Erythroblast (primary cell): ENCODE measurements at regions not wholly inside any gene's neighbourhood (a gene's known extent, or its start where the extent isn't known, plus 50 kb on each side); places are given as distances from the start of the nearest gene placed in this dataset.
A peak's percentile ranks its signal among the peaks of the same experiment; 100 is the strongest.
"Not testable (repeated sequence)": the region's sequence is repeated elsewhere in the genome, so short reads cannot be mapped to it uniquely, and the experiment has no call there.

Experiments
- DNase-seq, 2 experiments: peaks; one replicate each; lab custom pipeline; 2025; lab: John Stamatoyannopoulos, UW
- GATA1 ChIP-seq: IDR thresholded peaks from 2 replicates; pipeline ENCODE4 v1.6.1; 2011; ENCODE audit warnings: low read depth, mild to moderate bottlenecking, control low read depth, low read length, moderate library complexity
- POLR2A ChIP-seq: IDR thresholded peaks from 2 replicates; pipeline ENCODE4 v1.6.1; 2011; ENCODE audit warnings: mild to moderate bottlenecking, low read length

GRCh38 chr7:83306502-83306901 is 143.8 kb upstream of the PCLO start:
- TF ChIP-seq GATA1 (no peak), POLR2A (no peak)

DNA sequence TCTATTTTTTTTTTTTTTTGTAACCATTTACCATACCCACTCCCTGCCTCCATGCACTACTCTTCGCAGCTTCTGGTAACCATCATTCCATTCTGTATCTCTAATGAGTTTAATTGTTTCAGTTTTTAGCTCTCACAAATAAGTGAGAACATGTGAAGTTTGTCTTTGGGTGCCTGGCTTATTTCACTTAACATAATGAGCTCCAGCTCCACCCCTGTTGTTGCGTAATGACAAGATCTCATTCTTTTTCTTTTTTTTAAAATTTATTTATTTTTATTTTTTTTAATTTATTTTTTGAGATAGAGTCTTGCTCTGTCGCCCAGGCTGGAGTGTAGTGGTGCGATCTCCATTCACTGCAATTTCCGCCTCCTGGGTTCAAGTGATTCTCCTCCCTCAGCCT is 142.3 kb upstream of the PCLO start:
- DNase-seq = no peak
- TF ChIP-seq POLR2A = no peak

More at GRCh38 chr7:83306502-83306901, 143.8 kb upstream of the PCLO start:
- no peak for DNase-seq

- TF ChIP-seq GATA1 = no peak
- TF ChIP-seq POLR2A = no peak
- DNase-seq = no peak
Measured at GRCh38 chr7:83301416-83301815, 138.7 kb upstream of the PCLO start.

DNA sequence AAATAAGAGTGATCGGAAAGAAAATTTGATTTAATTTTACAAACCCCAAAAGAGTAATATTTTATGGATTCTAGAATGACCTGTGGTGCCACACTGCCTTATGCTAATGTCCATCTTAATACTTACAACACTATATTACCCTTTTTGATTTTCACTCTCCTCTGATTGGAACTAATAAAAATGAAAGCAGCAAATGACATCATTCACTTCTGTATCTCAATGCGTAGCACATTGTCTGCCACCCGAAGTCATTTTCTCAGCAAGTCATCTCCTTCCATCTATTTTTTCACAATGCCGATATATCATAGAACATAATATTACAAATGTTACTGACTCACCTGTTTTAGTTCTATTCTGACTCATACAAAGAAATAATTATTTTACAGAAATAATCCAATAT is 127.5 kb upstream of the PCLO start:
- DNase-seq = no peak
- TF ChIP-seq GATA1 (no peak), POLR2A (no peak)

DNA sequence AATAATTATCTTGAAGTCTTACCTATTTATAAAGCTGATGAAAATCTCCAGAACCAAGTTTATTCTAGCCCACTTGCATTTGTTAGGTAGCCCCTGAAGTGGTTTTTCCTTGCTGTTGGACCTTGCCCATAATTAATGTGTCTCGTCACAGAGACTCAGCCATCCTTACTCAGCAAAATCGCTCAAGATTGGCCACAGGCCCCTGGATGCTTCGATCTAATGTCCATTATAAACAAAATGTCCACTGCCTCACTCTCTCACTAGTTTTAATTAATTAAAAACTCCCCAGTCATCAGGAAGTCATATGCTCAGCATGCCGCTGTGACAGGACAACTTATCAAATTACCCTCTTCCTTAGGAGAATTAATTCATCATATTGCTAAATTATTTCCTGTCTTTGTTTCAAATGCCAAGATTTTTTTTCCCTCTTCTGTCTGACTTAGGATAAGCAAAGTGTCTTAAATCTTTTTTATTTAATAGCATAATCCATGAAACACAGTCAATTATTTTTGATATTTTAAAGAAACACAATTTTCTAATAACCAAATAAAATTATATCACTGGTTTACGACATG is 126.8 kb upstream of the PCLO start:
- no peak for TF ChIP-seq GATA1
- no peak for TF ChIP-seq POLR2A
- DNase-seq = no peak

DNA sequence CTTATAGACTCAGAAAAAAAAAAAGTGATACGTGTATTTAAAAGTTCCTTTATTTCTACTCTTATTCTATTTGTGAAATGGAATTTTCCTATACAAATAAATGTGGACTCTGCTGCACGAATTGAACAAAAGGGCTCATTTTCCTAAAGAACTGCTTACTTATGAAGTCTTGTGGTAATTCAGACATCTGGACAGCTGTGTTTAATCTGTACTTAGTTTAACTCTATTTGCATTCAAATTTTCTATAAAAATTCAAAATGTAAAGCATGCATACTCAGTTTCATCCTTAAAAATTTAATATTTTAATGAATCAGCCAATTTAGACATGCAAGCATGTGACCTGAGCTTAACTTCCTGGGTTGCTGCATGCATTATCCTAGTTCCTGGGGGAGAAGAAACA is 118.0 kb upstream of the PCLO start:
- no peak for DNase-seq
- TF ChIP-seq POLR2A = no peak
- TF ChIP-seq GATA1 = no peak

DNA sequence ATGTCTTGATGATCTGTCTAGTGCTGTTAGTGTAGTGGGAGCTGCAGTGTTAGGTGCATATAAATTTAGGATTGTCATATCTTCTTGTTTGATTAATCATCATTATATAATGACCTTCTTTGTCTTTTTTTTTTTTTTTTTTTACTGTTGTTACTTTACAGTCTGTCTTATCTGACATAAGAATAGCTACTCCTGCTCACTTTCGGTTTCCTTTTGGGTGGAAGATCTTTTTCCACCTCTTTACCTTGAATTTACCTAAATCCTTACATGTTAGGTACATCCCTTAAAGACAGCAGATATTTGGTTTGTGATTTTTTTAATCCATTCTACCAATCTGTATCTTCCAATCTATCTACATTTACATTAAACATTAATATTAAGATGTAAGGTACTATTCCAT is 113.6 kb upstream of the PCLO start:
- TF ChIP-seq GATA1 = no peak
- no peak for TF ChIP-seq POLR2A
- DNase-seq = no peak

DNA sequence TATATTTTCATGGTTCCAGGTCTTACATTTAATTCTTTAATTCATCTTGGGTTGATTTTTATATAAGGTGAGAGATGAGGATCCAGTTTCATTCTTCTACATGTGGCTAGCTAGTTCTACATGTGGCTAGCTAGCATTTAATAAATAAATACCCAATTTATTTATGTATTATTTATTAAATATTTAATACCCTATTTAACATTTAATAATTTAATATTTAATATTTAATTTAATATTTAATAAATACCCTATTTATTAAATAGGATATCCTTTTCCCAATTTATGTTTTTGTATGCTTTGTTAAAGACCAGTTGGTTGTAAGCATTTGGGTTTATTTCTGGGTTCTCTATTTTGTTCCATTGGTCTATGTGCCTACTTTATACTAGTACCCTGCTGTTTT is 111.0 kb upstream of the PCLO start:
- TF ChIP-seq GATA1 (no peak), POLR2A (no peak)

DNA sequence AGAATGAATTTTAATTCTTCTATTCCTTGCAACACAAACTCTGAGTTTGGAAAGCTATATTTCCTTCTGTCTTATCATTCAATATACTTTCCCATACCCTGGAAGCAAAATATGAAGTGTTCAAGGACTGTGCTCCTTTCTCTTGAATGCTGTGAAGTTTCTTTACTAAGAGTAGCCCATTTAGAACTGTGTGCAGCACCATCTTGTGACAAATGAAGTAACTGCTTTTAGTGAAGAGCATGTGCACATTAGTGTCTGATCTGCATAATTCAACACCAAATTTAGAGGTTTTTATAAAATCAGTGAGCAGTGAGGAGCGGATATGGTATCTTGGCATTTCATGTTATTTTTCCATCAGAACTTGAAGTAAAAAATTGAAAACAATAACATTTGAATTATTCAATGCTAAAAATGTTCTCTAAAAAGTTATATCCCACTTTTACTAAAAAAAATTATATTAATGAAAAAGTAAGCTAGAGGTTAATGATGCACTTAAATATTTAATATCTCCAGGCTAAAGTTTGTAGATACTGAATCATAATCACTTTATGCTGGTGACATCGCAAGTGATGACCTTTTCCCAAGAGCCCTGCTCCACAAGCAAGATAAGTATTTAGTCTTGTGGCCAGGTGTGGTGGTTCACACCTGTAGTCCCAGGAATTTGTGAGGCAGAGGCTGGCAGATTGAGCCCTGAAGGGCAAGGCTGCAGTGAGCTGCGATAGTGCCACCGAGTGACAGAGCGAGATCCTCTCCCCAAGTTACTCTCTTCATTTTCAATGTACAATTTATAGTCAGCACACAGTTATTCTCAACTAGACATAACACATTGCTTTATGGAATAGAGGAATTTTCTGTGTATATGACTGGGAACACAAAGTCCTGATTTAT is 108.8 kb upstream of the PCLO start:
- DNase-seq = no peak
- TF ChIP-seq GATA1 = no peak
- no peak for TF ChIP-seq POLR2A

More for the DNA sequence above, 111.0 kb upstream of the PCLO start:
- DNase-seq = no peak

DNA sequence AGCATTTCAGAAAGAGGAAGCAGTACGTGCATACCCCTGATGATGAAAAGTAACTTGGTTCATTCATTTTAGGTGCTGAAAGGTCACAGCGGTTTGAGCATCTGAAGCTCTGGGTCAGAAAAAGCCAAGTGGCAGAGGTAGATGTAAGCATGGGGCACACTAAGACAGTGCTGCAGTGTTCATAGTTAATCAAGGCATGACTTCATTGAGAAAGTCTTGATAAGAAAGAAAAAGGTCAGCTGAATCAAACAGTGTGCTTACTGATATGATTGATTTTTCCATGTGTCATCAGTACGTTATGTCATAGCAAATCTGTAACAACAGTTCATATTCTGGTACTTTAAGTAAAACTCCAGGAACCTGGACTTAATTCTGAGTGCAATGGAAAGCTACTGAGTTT is 107.7 kb upstream of the PCLO start:
- TF ChIP-seq GATA1 (no peak), POLR2A (no peak)

GRCh38 chr7:83267141-83267631 is 104.5 kb upstream of the PCLO start:
- no peak for DNase-seq
- TF ChIP-seq GATA1 (no peak), POLR2A (no peak)

More for the DNA sequence above, 107.7 kb upstream of the PCLO start:
- no peak for DNase-seq

- DNase-seq = not testable (repeated sequence)
Measured at GRCh38 chr7:83263442-83264034, 100.9 kb upstream of the PCLO start.

DNA sequence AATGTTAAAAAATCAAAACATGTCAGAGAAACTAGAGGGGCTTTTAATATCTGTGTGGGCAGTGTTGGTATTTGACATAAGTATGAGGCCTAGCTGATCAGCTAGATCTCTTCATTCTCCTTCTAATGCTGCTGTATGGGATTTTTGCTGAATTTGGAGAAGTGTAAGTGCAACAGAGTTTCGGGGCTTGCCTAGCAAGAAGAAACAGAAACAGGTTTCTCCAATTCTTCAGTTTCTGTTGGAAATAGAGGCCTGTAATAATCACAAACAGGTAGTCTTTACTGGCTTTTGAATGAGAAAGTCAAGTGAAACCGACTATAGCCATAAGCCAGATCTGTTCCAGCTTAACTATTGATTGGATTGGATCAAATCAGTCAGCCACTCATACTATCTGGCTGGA is 96.4 kb upstream of the PCLO start:
- TF ChIP-seq GATA1 (no peak), POLR2A (no peak)
- no peak for DNase-seq

- DNase-seq = peak in 1 of 2 experiments; percentile 22
- no peak for TF ChIP-seq GATA1
- TF ChIP-seq POLR2A = no peak
Measured at GRCh38 chr7:83248000-83248399, 85.3 kb upstream of the PCLO start.

GRCh38 chr7:83219231-83219630 is 56.5 kb upstream of the PCLO start:
- DNase-seq = not testable (repeated sequence)
